ENCODE measurements at regions not wholly inside any gene's neighbourhood (a gene's known extent, or its start where the extent isn't known, plus 50 kb on each side); places are given as distances from the start of the nearest gene placed in this dataset.

GRCh38 chr21:24217151-24217550 is 1390.1 kb downstream of the MRPL39 start:
- Histone ChIP-seq H3K27ac (ENCODE audit: low read depth, low read length) (no peak overlapping the region), H4K12ac (ENCODE audit: low read depth, low read length) (no peak overlapping the region), H4K91ac (ENCODE audit: low read depth, low read length) (no peak overlapping the region), H2AFZ (ENCODE audit: insufficient read depth, low read length, poor library complexity) (no peak overlapping the region), H3K18ac (ENCODE audit: low read length) (no peak overlapping the region), H2BK5ac (ENCODE audit: low read depth, low read length, poor library complexity) (no peak overlapping the region), H3K79me1 (ENCODE audit: low read length) (no peaks in the 10 kb centered on the region), H3K27me3 (ENCODE audit: insufficient read depth, low read length) (no peaks in the 10 kb centered on the region), H3K14ac (ENCODE audit: low read length) (no peak overlapping the region), H3K4me3 (ENCODE audit: low read depth, low read length) (no peak overlapping the region), H2AK5ac (ENCODE audit: low read length) (no peak overlapping the region), H3K9ac (ENCODE audit: low read length) (no peak overlapping the region), H3K4me1 (ENCODE audit: control insufficient read depth in 1 of 2, insufficient read depth in 2 of 2, low read length in 2 of 2) (no peaks in the 10 kb centered on the region), H3K79me2 (ENCODE audit: control insufficient read depth, insufficient read depth, low read length, poor library complexity) (no peaks in the 10 kb centered on the region), H3K4me2 (ENCODE audit: low read length) (no peak overlapping the region), H3K4ac (ENCODE audit: low read depth, low read length) (no peak overlapping the region), H3K9me3 (ENCODE audit: insufficient read depth, low read depth, low read length) (no peaks in the 10 kb centered on the region), H2BK120ac (ENCODE audit: insufficient read depth, low read length, poor library complexity) (no peak overlapping the region), H4K8ac (ENCODE audit: low read depth, low read length) (no peak overlapping the region), H2BK12ac (ENCODE audit: low read length) (no peak overlapping the region), H3K23ac (ENCODE audit: low read length) (no peak overlapping the region), H3K36me3 (ENCODE audit: control insufficient read depth in 1 of 2, insufficient read depth in 2 of 2, low read length in 2 of 2) (no peaks in the 10 kb centered on the region)
- WGBS (ENCODE audit: extremely low coverage, insufficient coverage, insufficient read length): no CpG with 5 or more reads among the region's 4 CpGs
- no peak for DNase-seq

GRCh38 chr21:24210130-24210529 is 1397.2 kb downstream of the MRPL39 start:
- Histone ChIP-seq H3K18ac (ENCODE audit: low read length) (no peak overlapping the region), H2BK12ac (ENCODE audit: low read length) (no peak overlapping the region), H3K79me2 (ENCODE audit: control insufficient read depth, insufficient read depth, low read length, poor library complexity) (no peaks in the 10 kb centered on the region), H2AFZ (ENCODE audit: insufficient read depth, low read length, poor library complexity) (no peak overlapping the region), H3K14ac (ENCODE audit: low read length) (no peak overlapping the region), H2BK120ac (ENCODE audit: insufficient read depth, low read length, poor library complexity) (no peak overlapping the region), H3K79me1 (ENCODE audit: low read length) (no peaks in the 10 kb centered on the region), H3K27me3 (ENCODE audit: insufficient read depth, low read length) (no peaks in the 10 kb centered on the region), H4K12ac (ENCODE audit: low read depth, low read length) (no peak overlapping the region), H2BK5ac (ENCODE audit: low read depth, low read length, poor library complexity) (no peak overlapping the region), H3K9me3 (ENCODE audit: insufficient read depth, low read depth, low read length) (peaks cover 3% of the 10 kb centered on the region), H3K9ac (ENCODE audit: low read length) (no peak overlapping the region), H3K36me3 (ENCODE audit: control insufficient read depth in 1 of 2, insufficient read depth in 2 of 2, low read length in 2 of 2) (no peaks in the 10 kb centered on the region), H3K4me3 (ENCODE audit: low read depth, low read length) (no peak overlapping the region), H3K27ac (ENCODE audit: low read depth, low read length) (no peak overlapping the region), H3K23ac (ENCODE audit: low read length) (no peak overlapping the region), H4K91ac (ENCODE audit: low read depth, low read length) (no peak overlapping the region), H4K8ac (ENCODE audit: low read depth, low read length) (no peak overlapping the region), H2AK5ac (ENCODE audit: low read length) (no peak overlapping the region), H3K4ac (ENCODE audit: low read depth, low read length) (no peak overlapping the region), H3K4me2 (ENCODE audit: low read length) (no peak overlapping the region), H3K4me1 (ENCODE audit: control insufficient read depth in 1 of 2, insufficient read depth in 2 of 2, low read length in 2 of 2) (no peaks in the 10 kb centered on the region)
- no CpG with 5 or more reads among the region's 5 CpGs for WGBS (ENCODE audit: extremely low coverage, insufficient coverage, insufficient read length)
- no peak for DNase-seq

GRCh38 chr21:24208562-24209260 is 1398.6 kb downstream of the MRPL39 start:
- H3K14ac ChIP-seq (ENCODE audit: low read length): no peak overlapping the region
- no peaks in the 10 kb centered on the region for H3K79me2 ChIP-seq (ENCODE audit: control insufficient read depth, insufficient read depth, low read length, poor library complexity)

GRCh38 chr21:24205319-24205718 is 1402.0 kb downstream of the MRPL39 start:
- Histone ChIP-seq H3K27me3 (ENCODE audit: insufficient read depth, low read length) (no peaks in the 10 kb centered on the region), H3K14ac (ENCODE audit: low read length) (no peak overlapping the region)

More at GRCh38 chr21:24208562-24209260, 1398.6 kb downstream of the MRPL39 start:
- no peak overlapping the region for H3K4me2 ChIP-seq (ENCODE audit: low read length)
- H2AFZ ChIP-seq (ENCODE audit: insufficient read depth, low read length, poor library complexity): no peak overlapping the region
- no peak overlapping the region for H2BK5ac ChIP-seq (ENCODE audit: low read depth, low read length, poor library complexity)
- DNase-seq: no peak
- H3K4ac ChIP-seq (ENCODE audit: low read depth, low read length): no peak overlapping the region
- H3K27me3 ChIP-seq (ENCODE audit: insufficient read depth, low read length): no peaks in the 10 kb centered on the region
- no peak overlapping the region for H3K4me3 ChIP-seq (ENCODE audit: low read depth, low read length)
- H3K79me1 ChIP-seq (ENCODE audit: low read length): no peaks in the 10 kb centered on the region
- H3K36me3 ChIP-seq (ENCODE audit: control insufficient read depth in 1 of 2, insufficient read depth in 2 of 2, low read length in 2 of 2): no peaks in the 10 kb centered on the region
- H4K91ac ChIP-seq (ENCODE audit: low read depth, low read length): no peak overlapping the region
- no CpG with 5 or more reads among the region's 54 CpGs for WGBS (ENCODE audit: extremely low coverage, insufficient coverage, insufficient read length)
- H4K8ac ChIP-seq (ENCODE audit: low read depth, low read length): no peak overlapping the region
- H3K9me3 ChIP-seq (ENCODE audit: insufficient read depth, low read depth, low read length): peaks cover 3% of the 10 kb centered on the region
- H3K9ac ChIP-seq (ENCODE audit: low read length): no peak overlapping the region
- H3K27ac ChIP-seq (ENCODE audit: low read depth, low read length): no peak overlapping the region
- no peak overlapping the region for H4K12ac ChIP-seq (ENCODE audit: low read depth, low read length)
- no peak overlapping the region for H3K18ac ChIP-seq (ENCODE audit: low read length)
- no peak overlapping the region for H3K23ac ChIP-seq (ENCODE audit: low read length)
- H2BK120ac ChIP-seq (ENCODE audit: insufficient read depth, low read length, poor library complexity): no peak overlapping the region
- no peaks in the 10 kb centered on the region for H3K4me1 ChIP-seq (ENCODE audit: control insufficient read depth in 1 of 2, insufficient read depth in 2 of 2, low read length in 2 of 2)
- H2AK5ac ChIP-seq (ENCODE audit: low read length): no peak overlapping the region
- H2BK12ac ChIP-seq (ENCODE audit: low read length): no peak overlapping the region

More at GRCh38 chr21:24205319-24205718, 1402.0 kb downstream of the MRPL39 start:
- no peak overlapping the region for H2AFZ ChIP-seq (ENCODE audit: insufficient read depth, low read length, poor library complexity)
- no peak overlapping the region for H3K18ac ChIP-seq (ENCODE audit: low read length)
- H3K4me2 ChIP-seq (ENCODE audit: low read length): no peak overlapping the region
- no peak overlapping the region for H3K23ac ChIP-seq (ENCODE audit: low read length)
- no peak for DNase-seq
- WGBS (ENCODE audit: extremely low coverage, insufficient coverage, insufficient read length): no CpG with 5 or more reads among the region's 2 CpGs
- no peaks in the 10 kb centered on the region for H3K36me3 ChIP-seq (ENCODE audit: control insufficient read depth in 1 of 2, insufficient read depth in 2 of 2, low read length in 2 of 2)
- no peak overlapping the region for H2AK5ac ChIP-seq (ENCODE audit: low read length)
- no peak overlapping the region for H3K4ac ChIP-seq (ENCODE audit: low read depth, low read length)
- no peak overlapping the region for H3K27ac ChIP-seq (ENCODE audit: low read depth, low read length)
- no peak overlapping the region for H3K4me3 ChIP-seq (ENCODE audit: low read depth, low read length)
- H2BK120ac ChIP-seq (ENCODE audit: insufficient read depth, low read length, poor library complexity): no peak overlapping the region
- H4K8ac ChIP-seq (ENCODE audit: low read depth, low read length): no peak overlapping the region
- no peak overlapping the region for H4K12ac ChIP-seq (ENCODE audit: low read depth, low read length)
- no peaks in the 10 kb centered on the region for H3K79me1 ChIP-seq (ENCODE audit: low read length)
- peaks cover 3% of the 10 kb centered on the region for H3K9me3 ChIP-seq (ENCODE audit: insufficient read depth, low read depth, low read length)
- H2BK12ac ChIP-seq (ENCODE audit: low read length): no peak overlapping the region
- H2BK5ac ChIP-seq (ENCODE audit: low read depth, low read length, poor library complexity): no peak overlapping the region
- H3K4me1 ChIP-seq (ENCODE audit: control insufficient read depth in 1 of 2, insufficient read depth in 2 of 2, low read length in 2 of 2): no peaks in the 10 kb centered on the region
- H3K79me2 ChIP-seq (ENCODE audit: control insufficient read depth, insufficient read depth, low read length, poor library complexity): no peaks in the 10 kb centered on the region
- no peak overlapping the region for H4K91ac ChIP-seq (ENCODE audit: low read depth, low read length)
- no peak overlapping the region for H3K9ac ChIP-seq (ENCODE audit: low read length)
